M059J (cell line): ENCODE measurements at regions not wholly inside any gene's neighbourhood (a gene's known extent, or its start where the extent isn't known, plus 50 kb on each side); places are given as distances from the start of the nearest gene placed in this dataset.
A peak's percentile ranks its signal among the peaks of the same experiment; 100 is the strongest.

ENCODE experiments used
- DNase-seq: peaks from one replicate; pipeline ENCODE4 v3.0.0-alpha.2; 2012; ENCODE audit warnings: low read depth

DNA sequence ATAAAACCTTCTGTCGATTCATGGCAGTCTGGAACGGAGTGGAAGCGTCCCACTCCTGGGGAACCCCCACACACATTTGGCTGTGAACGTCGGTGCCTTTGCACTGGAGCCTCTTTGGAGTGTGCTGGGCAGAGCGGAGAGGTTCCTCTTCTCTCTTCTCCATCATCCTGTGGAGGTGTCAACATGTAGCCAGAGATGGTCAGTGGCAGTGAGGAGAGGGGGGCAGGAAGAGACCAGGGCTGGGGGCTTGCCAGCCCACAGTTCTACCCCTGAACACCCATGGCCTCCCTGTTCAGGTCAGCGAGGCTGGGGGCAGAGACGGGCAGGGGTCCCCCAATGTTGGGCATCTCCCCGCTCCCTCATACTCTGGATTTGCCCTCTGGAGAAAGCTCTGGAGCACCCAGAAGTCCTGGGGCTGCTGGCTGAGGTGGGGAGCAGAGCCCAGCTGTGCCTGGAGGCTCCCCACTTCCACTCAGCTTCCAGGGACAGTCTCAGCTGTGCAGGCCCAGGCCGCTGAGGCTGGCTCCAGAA is 223.7 kb downstream of the SEC14L1 start:
- no peak for DNase-seq

DNA sequence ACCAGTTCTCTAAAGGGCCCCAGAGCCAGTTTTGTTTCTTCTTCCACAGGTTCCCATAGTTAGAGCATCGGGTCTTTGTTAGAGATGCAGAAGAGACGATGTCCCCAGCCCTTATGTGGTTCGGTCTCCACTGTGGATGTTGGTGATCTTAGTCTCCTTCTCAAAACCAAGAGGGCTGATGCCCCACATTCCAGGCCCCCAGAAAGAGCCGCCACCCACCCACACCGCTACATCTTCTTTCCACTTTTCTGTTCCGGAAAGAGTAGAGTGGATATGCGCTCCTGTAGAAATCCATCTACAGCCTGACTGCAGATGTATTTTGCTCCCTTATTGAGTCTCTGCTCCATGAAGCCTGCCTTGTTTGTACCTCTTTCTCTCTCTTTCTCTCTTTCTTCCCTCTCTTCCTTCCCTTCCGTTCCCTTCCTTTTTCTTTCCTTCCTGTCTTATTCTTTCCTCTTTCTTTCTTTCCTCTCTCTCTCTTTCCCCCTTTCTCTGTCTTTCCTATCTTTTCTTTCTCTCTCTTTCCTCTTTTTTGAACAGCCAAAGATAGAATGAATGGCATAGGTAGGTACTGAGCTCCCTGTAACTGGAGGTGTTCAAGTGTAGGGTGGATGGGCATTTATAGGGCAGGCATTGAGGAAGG is 224.3 kb downstream of the SEC14L1 start:
- no peak for DNase-seq

DNA sequence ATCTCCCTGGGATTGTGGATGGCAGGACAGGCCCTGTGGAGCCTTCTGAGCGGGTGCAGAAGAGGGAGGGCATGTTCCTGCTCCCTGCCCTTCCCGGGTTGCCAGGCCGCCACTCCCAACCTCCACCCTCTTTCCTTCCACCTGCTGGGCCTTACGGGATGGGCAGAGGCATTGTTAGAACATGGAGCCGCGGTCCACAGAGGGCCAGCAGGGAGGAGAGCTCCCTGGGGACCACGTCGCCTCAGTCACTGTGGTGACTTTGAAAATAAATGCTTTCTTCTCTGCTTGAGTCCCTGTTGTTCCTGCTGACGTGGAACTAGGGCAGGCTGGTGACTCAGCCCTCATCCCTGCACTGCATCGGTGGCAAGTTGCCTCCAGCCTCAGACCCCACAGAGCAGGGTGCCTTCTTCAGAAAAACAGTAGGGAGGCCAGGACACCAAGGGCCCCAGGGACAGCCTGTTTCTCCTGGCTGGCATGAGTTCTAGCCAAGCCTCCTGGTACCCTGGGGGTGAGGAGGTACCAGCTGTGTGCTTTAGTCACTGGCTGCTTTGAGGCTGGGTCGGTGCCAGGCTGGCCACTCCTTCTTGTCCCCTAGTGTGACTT is 224.9 kb downstream of the SEC14L1 start:
- DNase-seq = peak; percentile 92

DNA sequence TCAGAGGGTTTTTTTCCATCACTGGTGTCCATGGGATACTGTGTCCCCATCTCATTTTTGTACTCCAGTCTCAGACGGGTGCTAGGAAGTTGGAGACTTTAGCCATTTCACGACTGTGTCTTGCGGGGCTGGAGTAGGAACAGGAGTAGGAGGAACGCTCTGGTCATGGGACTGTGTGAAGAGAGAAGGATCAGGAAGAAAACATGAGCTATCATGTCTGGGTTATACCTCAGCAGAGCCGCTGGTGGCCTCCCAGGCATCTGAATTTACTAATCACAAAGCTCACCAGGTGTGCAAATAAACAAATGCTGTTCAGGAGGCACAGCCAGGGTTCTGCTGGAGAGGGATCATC is 225.4 kb downstream of the SEC14L1 start:
- DNase-seq = no peak

DNA sequence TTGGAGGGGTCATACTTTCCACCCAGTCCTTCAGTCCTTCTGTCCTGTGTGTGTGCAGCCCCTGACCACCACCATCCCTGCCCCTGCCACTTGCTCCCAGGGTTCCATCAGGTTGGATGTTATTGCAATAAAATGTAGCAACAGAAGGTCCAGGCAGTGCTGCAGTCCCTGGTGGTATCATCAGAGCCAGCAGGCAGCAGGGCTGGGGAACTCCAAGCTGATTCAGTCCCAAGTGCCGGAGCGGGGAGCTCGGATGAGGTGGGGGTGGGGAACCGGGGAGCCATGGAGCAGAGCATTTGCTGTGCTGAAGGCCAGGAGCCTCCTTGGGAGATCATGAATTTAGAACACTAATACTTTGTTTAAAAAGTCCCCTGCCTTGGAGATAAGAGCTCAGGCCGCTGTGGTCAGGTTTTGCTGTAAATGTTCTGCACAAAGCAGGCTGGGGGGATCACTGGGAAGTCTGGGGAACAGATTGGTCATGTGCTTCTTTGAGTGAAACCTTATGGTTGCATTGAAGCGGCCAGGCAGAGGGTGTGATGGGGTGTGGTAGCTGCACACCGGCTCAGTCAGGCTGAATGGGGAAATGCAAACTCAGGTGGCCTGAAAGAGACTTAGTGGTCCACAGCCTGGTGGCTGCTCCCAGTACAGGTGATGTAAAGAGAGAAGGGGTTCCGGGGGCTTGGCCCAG is 225.9 kb downstream of the SEC14L1 start:
- DNase-seq = no peak

DNA sequence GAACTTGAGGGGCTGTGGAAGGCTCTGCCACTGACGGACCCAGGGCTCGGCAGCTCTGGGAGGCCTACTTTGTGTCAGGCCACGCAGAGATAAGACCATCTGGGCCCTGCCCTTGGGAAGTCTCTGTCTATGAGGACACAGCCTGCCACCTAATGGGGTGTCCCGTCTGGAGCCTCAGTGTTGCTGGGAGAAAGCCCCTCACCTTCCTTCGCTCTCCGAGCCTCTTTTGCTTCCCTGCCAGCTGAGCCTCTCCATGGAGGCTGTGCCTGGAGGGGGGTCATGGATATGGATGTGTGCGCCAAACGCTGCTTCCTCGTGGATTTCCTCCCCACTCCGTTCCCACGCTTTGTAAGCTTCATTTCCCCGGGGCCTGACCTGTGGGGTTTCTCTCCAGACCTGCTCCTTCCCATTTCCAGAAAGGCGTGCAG is 228.8 kb downstream of the SEC14L1 start:
- DNase-seq = no peak

DNA sequence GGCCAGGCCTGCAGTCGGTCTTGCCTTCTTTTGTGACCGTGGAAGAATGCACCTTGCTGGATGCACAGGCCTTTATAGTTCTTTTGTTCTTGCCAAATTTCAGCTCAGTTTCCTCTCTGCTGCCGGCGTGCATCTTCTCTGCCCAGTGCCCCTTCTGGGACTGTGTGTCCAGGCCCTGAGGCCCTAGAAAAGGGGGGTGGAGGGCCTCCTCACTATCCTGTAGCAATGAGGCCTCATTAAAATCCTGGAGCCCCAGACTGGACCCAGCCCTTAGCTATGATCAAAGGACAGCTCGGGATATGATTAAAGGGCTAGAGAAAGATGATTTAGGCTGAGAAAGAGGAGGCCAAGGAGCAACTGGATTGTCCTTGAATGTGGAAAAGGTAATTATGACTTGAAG is 229.8 kb downstream of the SEC14L1 start:
- DNase-seq = no peak

DNA sequence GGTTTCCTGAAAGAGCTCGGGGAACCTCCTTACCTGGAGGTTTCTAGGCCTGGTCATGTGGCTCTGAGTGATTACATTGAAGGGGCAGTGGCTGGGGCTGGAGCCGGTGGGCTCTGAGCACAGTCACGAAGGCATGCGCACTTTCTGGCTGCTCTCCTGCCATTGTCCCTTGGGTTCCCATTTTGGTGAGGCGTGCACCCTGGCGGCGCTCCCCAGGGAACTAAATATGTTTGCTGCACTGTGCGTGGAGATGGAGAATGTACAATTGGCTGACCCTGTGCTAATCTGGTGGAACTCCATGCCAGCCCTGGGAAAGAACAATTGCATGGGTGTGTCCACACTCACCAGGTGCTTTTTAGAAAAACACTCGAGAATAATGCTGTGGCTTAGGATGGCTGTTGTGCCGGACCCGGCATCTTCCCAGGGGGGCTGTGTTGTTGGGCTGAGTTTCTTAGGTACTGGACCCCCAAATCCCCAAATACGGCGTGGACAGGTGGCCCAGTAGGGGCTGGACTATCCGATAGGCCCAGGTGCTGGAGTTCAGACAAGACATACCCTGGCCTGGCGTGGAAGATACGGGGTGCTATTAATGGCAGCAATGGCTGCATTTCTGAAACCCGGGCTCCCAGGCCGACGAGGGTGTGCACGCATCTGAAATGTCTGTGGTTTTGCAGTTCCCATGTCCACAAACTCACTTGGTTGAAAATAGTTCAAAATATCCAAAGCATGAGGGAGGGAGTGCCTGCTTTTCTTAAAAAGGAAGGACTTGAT is 230.5 kb downstream of the SEC14L1 start:
- DNase-seq = peak; percentile 38

DNA sequence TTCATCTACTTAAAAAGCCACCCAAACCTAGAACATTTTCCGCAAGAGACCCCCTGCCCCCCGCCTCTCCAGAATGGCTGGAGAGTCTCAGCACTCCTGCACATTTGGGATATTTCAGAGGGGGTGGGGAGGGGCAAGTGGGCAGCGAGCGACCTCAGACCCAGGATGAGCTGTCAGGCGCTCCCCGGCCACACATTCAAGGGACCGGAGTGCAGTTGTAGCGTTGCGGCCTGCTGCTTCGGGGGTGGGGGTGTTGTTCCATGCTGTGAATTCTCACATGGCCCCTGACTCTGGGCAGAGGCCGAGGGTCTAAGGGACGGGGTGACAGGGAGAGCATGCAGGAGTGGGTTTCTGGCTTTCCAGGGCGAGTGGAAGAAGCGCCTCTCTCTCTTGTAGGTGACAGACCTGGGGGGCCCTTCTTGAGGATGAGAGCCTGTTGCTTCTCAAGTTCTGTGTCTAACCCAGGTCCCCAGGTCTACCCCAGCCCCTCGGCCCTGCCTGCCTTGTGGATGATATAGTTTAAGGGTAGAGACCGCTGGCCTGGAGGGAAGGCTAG is 231.2 kb downstream of the SEC14L1 start:
- no peak for DNase-seq

DNA sequence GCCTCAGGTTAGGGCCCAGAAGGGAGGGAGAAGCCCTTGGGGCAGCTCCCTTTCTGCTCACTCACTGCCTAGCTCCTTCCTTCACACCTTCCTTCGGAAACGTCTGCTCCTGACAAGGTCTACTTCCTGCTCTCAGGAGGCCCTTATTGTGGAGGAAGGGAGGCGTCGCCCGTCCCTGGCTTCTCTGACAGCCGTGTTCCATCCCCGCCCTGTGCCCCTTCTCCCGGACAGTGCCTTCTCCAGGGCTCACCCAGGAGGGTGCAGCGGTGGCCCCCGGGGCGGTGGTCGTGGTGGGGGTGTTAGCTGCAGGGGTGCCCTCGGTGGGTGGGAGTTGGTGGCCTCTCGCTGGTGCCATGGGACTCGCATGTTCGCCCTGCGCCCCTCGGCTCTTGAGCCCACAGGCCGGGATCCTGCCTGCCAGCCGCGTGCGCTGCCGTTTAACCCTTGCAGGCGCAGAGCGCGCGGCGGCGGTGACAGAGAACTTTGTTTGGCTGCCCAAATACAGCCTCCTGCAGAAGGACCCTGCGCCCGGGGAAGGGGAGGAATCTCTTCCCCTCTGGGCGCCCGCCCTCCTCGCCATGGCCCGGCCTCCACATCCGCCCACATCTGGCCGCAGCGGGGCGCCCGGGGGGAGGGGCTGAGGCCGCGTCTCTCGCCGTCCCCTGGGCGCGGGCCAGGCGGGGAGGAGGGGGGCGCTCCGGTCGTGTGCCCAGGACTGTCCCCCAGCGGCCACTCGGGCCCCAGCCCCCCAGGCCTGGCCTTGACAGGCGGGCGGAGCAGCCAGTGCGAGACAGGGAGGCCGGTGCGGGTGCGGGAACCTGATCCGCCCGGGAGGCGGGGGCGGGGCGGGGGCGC is 231.9 kb downstream of the SEC14L1 start:
- DNase-seq = peak; percentile 45

DNA sequence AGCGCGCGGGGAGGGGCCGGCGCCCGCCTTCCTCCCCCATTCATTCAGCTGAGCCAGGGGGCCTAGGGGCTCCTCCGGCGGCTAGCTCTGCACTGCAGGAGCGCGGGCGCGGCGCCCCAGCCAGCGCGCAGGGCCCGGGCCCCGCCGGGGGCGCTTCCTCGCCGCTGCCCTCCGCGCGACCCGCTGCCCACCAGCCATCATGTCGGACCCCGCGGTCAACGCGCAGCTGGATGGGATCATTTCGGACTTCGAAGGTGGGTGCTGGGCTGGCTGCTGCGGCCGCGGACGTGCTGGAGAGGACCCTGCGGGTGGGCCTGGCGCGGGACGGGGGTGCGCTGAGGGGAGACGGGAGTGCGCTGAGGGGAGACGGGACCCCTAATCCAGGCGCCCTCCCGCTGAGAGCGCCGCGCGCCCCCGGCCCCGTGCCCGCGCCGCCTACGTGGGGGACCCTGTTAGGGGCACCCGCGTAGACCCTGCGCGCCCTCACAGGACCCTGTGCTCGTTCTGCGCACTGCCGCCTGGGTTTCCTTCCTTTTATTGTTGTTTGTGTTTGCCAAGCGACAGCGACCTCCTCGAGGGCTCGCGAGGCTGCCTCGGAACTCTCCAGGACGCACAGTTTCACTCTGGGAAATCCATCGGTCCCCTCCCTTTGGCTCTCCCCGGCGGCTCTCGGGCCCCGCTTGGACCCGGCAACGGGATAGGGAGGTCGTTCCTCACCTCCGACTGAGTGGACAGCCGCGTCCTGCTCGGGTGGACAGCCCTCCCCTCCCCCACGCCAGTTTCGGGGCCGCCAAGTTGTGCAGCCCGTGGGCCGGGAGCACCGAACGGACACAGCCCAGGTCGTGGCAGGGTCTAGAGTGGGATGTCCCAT is 232.8 kb downstream of the SEC14L1 start:
- DNase-seq = no peak

DNA sequence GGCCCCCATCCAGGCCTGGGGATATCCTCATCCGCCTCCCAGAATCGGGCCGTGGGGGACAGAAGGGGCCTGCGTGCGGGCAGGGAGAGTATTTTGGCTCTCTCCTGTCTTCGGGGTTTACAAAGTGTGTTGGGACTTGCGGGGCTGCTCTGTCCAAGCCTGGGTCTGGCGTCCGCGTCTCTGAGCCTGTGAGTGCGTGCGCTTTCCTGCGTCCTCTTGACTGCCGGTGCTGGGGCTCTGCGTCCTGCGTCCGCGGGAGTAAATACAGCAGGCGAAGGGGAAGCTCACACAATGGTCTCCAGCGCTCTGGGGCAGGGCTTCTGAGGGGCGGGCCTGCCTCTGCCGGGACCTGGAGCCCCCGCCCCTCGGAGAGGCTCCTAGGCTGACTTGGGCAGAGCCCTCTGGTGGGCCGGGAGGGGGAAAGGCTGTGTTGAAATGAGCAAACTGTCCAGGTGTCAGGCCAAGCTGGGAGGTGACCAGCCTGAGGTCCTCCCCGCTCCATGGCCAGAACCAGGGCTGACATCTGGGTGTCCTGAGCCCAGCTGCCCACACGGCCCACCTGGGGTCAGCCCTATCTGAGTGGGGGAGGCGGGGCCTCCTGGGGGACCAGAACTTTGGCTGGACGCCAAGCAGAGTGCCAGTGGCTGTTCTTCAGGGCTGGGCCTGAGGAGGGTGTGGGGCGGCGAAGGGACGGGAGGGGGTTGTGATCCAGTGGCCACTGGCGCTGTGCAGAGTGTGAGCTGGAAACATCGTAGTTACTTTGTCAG is 233.6 kb downstream of the SEC14L1 start:
- DNase-seq = no peak

DNA sequence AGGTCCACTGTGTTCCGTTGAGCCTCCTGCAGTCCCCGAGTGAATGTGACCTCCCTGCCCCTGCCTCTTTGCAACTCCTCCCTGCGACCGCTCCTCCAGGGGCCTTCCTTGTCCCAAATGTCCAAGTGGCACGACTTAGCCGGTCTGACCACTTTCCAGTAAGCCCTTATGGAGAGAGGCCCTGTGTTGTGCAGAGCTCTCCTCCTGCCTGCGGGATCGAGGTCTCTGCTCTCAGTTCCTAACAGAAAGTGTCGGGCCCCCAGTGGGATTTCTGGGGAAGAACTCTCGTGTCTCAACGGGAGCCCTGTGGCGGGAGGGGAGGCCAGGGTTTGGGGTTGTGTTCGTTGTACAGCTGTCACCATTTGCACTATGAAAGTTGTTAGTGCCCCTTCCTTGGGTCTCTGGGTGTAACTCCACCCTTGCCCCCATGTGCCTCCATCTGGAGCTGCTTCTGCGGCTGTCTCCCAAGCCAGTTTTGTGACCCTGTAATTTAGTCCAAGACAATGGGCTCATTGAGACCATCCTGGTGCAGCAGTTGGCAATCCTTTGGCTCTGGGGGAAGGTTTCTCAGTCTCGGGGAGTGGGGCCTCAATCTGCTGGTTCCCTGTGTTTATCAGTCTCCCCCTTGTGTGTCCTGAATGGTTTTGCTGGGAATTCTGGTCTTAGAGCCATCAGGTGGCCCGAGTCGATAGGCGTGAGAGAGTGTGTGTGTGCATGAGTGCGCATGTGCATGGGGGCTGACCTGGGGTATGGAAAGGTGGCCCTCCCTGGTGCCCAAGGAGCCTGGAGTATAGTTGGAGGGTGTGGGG is 234.5 kb downstream of the SEC14L1 start:
- no peak for DNase-seq

DNA sequence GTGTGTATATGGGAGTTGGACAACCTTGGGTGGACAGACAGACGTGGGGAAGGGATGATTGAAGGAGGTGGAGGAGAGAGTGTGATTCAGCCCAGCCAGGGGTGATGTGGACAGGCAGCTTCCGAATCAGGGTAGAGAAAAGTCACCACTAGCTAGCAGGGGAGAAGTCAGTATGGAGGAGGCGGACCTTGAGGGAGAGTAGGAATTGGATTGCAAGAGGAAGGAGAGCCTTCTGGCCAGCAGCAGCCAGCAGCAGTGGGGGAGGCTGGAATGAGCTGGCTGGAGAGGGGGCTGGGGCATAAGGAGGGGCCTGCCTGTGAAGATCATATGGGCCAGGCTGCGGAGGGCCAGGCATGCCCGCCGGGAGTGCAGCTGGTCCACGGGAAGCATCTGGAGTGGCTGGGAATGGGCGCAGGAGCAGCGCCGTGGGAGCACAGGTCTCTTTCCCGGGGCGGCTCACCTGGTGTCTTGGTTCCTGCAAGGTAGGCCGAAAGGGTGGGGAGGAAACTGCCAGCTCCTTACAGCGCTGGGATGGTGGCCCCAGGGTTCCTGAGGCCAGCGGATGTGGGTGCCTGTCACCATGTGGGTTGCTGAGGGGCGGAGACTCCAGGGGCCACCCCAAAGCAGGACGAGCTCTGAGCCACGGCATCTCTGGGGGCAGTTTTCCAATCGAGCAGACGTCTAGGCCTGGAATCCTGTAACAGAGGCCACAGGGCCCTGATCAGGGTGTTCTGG is 235.3 kb downstream of the SEC14L1 start:
- no peak for DNase-seq

DNA sequence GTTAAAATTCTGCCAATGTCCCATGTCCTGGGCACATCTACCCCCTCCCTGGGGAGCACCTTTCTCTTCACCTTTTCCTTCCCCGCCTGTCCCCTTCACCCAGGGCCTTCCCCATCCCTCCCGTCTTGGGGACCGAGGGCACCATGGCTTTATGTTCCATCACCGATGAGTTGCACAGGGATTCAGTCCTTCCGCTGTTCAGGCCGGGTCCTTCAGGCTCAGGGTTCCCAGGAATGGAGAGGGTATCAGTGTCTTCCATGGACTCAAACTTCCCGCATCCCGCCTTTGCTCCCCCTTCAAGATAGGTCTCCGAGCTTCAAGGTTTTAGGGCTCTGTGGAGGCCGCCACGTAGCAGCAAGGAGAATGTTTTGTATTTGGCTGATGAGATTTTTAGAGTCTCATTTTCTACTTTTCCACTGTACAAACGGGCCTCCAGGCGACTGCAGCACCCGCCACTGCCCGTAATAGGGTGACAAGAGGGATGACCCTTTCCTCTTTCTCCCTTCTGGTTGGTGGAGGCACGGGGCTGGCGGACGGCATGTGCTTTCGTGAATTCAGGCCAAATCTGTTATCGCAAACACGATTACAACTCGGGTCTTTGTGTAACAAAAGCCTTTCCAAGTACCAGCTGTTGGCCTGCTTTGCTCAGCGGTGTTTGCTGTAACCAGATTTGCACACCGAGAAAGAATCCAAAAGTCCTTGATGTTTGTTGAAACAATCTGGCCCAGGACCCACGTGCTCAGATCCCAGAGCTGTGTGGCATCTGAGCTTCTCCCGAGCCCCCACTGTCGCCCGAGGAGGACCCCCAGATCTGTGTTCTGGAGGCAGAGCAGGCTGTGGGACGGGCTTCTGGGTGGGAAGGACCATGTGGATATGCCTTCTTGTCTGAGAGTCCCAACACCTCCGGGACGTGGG is 236.3 kb downstream of the SEC14L1 start:
- DNase-seq = no peak

DNA sequence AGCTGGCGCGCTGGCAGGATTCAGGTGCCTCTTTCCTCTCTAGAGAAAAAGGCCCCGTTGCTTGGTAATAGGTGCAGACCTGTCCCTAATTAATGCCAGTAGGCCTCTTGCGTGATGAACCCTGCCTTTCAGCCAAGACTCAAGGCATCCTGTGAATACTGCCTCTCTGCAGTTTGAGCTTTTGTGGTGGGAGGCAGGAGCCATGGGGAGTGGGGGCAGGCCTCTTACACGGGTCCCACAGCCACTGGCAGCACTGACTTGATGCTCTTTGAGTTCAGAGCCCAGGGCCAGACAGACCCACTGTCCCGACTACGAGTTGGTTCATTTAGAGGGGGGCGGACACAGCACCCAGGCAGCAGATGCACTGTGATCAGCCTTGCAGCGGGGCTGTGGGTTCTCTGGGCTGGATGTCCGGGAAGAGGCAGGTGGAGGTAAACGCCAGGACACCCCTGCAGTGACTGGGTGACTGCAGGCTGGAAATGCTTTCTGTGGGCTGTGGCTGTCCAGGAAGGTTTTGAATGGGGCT is 237.0 kb downstream of the SEC14L1 start:
- no peak for DNase-seq
